ENCODE measurements at regions not wholly inside any gene's neighbourhood (a gene's known extent, or its start where the extent isn't known, plus 50 kb on each side); places are given as distances from the start of the nearest gene placed in this dataset.
"Not testable (repeated sequence)": the region's sequence is repeated elsewhere in the genome, so short reads cannot be mapped to it uniquely, and the experiment has no call there.

DNA sequence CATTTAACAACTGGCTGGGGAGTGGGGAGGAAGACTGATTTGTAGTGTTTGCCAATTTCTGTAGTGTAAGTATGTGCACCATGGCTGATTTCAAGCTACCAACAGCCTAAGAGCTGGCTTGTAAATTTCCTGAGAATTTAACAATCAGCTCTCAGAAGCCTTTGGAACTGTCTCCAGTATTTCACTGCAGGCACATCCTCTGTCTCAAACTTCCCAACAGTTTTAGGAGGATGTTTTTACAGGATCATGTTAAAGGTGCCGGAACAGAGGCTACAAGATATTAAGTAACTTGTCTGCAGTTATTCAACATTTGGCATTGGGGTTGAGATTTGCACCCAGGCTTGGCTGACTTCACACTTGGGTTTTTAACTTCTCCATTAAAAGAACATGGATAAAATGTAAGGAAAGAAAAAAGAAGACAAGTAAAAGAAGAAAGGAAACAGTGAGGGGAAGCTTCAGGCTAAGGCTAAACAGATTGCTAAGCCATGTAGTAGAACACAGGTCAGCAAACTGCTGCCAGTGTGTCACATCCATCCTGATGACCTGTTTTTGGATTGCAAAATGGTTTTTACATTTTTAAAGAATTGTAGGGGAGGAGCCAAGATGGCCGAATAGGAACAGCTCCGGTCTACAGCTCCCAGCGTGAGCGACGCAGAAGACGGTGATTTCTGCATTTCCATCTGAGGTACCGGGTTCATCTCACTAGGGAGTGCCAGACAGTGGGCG, 204.8 kb upstream of the SESN3 start:
- no peak for DNase-seq (ENCODE audit: low spot score)

DNA sequence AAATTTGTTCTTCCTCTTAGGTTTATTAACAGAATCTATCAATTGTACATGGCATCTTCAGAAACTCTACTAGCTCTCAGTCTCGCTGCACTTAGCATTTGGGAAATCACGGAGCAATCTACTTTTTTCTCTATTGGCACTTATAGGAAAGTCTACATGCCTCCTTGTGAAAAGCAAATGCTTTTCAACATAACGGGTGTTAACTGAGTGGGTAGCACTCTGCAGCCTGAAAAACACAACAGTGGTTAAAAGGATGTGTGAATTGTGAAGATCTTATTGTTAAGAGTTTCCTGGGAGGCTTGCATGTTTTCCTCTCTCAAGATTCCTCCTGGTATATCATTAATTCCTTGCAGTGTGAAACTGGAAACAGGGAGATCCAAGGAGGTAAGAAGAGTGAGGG, 204.2 kb upstream of the SESN3 start:
- DNase-seq (ENCODE audit: low spot score), result no peak

DNA sequence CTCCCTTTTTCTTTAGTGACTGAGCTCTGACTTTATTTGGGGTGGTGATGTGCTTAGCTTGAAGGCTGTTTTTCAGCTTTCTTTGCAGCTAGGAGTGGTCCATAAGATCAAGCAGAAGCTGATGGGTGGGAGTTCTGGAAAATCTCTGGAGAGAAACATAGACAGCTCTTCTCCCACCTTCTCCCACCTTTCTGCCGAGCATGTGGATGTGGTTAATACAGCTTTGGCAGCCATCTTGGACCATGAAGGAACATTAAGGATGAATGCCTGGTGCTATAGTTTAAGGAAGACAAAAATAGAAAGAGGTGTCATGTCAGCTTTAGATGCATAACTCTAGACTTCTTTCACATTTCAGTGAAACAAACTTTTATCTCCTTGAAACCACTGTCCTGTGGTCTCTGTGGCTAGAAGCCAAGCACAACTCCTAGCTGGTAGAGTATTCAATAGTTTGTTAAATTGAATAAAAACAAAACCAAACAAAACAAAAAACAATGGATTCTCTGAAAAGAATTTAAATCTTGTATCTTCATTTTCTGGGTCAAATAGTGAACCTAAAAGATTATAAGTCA, 203.6 kb upstream of the SESN3 start:
- no peak for DNase-seq (ENCODE audit: low spot score)

DNA sequence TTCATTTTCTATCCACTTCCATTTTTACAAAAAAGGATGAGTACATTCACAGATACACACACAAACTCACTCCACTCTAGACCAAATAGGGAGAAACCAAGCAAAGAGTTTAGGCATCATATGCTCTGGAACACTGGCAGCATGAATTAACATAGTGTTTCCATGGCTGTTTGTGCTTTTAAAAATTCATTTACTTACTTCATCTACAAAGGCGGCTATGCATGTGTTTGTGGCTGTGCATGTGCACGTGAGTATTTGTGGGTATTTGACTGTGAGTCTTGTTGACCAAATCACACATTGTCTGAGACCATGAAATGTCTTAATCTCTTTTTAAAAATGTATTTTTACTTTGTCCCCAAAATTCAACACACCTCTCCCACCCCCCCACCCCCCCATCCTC, 203.0 kb upstream of the SESN3 start:
- DNase-seq (ENCODE audit: low spot score), result no peak

DNA sequence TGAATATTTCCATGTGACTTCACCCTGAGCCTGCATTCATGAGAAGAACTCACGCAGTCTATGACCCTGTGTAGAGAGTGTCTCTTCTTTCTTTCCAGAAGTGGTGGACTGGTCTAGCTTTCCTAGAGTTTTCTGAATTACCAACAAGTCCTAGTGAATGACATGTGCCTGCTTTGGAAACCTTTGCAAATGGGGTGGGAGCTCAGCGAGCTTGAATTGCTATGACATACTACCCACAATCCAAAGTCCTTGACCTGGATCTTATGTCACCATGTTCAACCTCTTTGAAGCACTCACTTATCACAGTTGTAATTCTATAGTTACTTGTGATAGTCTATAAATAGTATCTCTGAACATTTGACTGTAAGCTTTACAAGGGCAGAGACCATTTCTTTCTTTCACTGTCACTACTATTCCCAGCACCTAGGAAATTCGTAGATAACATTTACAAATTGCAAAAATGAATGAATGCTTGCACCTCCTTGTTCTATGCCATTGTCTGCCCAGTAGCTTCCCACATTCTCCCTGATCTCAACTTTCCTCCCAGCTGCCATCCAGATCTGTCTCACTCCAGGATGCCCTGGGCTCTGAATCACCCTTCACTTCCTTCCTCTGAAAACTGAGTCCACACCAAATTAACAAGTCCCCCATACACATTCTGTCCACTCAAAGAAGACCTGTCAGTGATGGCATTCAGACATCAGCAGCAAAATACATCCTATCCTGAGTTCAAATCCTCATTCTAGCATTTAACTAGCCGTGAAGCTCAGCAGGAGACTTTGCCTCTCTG, 201.9 kb upstream of the SESN3 start:
- DNase-seq (ENCODE audit: low spot score), result no peak

DNA sequence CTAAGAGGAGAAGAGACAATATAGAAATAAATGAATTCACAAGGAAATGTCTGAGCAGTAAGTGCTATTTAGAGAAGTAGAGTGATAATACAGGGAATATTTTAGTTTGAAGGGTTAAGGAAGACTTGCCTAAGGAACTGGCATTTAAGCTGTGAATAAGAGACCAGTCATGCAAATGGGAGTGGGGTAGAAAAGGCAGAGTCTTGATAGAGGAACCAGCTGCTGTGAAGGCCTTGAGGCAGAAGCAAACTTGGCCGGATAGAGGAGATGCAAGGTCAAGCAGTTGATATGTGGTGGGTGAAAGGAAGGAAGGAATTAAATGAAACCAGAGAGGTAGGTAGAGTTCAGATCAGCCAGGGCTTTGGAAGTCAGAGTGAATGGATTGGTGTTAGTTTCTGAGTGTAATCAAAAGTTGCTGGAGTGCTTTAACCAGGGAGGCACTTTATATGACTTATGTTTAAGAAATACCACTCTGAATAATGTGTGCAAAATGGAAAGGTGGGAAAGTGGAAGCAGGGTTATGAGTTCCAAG, 198.4 kb upstream of the SESN3 start:
- DNase-seq (ENCODE audit: low spot score), result no peak

DNA sequence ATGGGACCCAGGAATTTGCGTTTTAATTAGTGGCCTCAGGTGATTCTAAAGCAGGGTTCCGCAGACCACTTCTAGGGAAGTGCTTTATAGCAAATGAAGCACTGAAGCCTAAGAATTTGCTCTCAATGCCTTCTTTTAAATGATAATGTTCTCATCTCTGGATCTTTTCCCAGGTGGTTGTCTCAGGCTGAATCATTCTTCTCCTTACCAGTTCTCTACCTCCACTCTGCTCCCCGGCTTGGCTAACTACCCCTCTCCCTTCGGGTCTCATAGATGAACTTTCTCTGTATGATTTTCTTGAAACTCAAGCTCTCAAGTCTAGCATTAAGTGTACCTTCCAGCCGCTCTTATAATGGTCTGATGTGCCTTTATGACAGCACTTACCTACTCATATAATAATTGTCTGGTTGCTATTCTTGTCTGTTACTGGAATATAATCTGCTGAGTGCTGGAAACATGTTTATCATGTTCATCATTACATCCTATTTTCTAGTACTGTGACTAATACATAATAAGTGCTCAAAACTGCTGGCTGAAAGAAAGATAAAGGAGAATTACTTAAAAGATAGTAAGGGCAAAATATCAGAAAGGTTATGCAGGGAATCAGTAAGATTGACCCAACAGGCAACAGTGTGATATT, 195.9 kb upstream of the SESN3 start:
- no peak for DNase-seq (ENCODE audit: low spot score)

DNA sequence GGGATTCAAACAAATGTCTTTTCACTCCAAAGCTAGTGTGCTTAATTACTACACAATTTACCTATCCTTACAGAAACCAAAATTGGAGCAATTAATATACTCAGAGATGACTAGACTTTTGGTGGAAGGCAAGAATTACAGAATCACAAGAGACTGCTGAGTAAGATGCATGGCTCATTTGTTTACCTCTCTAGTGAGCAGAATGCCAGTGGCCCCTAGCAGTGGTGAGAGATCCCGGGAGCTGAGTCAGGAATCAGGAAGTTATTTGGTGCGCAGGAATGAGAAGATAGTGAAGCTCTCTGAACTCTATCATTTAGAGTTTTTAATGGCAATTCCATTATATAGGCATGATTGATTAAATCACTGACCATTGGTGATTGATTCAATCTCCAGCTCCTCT, 188.9 kb upstream of the SESN3 start:
- DNase-seq (ENCODE audit: low spot score), result no peak

DNA sequence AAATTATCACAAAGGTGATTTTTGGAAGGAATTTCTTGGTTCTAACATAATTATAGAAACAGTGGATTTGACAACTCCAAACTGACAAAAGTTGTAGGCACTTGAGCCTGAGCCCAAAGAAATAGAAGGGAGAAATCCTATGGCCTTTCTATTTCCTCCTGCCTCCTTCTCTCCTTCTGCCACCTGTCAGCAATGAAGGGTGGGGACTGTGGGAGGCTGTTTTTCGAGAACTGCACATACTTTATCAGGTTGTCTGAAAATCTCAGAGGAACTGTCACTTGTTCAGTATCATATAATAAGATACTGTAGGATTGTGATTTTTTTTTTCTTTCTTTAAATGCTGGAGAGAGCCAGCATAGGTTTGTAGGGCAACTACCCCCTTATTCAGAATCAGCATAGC, 187.9 kb upstream of the SESN3 start:
- DNase-seq (ENCODE audit: low spot score), result no peak

DNA sequence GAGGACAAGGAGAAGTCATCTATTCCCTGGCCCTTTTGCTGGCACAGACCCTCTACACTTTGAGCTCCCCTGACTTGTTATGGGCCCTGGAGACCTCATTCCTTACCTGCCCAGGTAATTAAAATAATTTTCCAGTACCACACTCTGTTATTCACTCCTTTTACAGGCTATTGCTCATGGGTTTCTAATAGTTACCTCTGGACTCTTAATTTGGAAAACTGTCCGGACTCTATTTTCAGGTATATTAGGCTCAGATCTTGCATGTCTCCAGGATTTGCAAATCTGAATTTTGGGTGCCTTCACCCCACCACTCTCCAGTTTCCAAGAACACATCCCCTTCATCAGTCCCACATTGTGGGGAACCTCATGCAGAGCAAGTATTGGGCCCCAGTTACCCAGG, 186.8 kb upstream of the SESN3 start:
- no peak for DNase-seq (ENCODE audit: low spot score)

DNA sequence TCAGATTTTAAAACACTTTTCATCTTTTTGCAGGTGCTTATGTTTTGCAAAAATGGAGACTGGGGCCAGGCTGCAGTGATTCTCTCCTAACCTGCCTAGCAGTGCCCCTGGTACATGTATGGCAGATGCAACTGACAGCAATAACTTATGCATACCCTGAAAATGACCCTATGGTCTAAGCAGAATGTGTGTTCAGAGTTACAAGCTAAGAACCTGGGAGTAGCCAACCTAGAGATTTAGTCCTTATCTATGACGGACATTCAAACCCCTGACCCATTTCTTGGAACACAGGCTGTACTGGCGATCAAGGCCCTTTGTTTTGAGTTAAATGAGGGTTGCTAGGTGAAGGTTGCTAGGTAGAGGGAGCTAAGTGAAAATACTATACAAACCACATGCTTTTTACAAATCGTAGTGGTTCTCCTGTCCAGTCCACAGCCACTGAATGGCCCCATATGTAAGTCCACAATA, 184.9 kb upstream of the SESN3 start:
- no peak for DNase-seq (ENCODE audit: low spot score)

DNA sequence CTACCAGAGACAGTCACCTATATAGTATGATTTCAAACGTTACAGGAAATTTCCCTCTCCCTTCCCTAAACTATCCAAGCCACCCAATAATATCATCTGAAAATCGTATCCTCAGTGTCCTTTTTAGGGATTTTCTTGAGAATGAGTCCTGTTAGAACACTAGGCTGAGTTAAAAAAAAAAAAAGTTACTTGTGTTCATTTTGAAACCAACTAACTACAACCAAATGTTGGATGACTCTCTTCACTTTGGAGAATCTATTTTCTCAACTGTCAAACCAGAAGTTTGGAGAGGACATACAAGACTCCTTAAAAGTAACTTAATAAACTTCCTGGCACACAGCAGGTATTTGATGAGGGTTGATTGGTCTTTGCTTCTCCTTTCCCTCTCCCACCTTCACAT, 183.2 kb upstream of the SESN3 start:
- DNase-seq (ENCODE audit: low spot score), result no peak

DNA sequence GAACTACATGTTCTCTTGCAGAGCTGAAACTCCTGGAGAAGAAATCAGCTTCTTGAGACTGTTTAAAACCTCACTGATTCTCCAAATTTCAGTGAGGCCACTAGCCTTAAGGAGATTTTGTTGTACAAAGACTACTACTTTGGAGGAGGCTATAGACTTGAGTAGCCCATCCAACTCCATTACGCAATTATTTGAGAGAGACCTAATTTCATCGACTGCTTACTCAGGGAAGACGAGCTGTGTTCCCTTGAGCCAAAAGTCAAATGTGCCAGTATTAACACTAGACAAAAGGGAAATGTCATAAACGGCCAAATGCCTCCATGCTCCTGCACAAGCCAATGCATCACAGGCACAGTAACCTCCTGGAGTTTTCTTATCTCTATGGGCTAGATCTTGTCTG, 182.8 kb upstream of the SESN3 start:
- DNase-seq (ENCODE audit: low spot score), result no peak

DNA sequence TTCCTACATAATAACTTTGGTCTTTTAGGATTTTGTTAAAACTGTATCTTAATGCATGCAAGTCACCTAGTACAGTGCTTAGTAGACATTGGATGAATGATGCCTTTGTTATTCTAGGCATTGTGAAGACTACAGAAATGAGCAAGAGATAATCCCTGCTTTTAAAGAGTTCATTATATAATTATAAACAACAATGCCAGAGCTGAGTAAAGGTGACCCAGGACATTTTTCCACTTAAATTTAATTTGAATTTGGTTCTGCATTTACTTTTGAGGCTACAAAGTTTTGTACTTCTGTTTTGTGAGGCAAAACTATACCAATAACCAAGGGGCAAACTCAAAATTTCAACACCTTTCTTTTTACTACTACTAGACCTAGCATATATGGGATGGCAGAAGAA, 182.0 kb upstream of the SESN3 start:
- DNase-seq (ENCODE audit: low spot score), result no peak

DNA sequence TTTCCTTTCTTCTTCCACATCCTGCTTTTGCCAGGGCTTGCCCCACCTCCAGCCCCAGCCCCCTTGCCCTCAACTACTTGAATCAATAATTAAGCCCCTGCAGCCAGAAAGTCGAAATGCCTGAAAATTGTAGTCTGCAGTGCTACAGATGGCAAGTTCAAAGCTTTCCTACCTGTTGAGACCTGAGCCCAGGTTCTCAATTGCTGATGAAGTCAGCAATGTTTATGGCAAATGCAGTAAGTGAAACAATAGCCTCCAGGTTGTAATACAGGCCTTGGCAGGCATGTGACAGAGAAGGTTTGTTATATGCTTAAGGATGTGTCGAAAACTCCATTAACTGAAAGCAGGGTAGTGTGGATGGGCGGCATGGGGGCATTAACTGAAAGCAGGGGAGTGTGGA, 181.1 kb upstream of the SESN3 start:
- no peak for DNase-seq (ENCODE audit: low spot score)

DNA sequence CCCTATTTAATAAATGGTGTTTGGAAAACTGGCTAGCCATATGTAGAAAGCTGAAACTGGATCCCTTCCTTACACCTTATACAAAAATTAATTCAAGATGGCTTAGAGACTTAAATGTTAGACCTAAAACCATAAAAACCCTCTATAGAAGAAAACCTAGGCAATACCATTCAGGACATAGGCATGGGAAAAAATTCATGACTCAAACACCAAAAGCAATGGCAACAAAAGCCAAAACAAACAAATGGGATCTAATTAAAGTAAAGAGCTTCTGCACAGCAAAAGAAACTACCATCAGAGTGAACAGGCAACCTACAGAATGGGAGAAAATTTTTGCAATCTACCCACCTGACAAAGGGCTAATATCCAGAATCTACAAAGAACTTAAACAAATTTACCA, 179.7 kb upstream of the SESN3 start:
- DNase-seq (ENCODE audit: low spot score), result not testable (repeated sequence)

DNA sequence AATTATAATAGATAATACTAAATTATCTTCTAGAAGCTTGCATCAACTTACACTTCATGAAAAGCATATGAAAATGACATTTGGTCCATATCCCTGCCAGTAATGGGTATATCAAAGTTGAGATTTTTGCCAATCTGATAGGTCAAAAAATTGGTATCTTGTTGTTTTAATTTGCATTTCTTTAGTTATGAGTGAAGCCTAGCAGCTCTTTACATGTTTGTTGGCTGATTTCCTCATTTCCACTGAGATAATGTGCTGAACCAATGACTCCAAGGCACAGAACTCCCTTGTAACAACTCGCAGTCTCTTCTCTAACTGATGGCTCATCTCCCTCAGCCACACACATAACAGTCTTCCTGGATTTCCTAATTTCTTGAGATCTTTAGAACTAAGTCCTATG, 175.3 kb upstream of the SESN3 start:
- DNase-seq (ENCODE audit: low spot score), result no peak

DNA sequence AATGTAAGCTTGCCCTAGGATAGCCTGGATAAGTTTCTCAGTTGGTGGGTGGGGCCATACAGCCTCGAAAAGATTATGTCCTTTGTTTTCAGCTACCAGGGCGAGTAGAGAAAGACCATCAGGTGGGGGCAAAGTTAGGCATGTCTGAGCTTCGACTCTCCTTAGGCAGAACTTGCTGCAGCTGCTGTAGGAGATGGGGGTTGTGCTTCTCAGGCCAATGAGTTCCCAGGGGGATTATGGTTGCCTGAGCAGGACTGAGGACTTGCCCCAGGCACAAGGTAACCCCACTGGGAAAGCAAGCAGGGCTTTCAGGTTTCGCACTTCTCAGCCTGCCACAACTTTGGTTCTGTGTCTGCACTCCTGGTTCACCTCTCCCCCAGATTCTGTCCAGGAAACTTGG, 173.4 kb upstream of the SESN3 start:
- DNase-seq (ENCODE audit: low spot score), result no peak

DNA sequence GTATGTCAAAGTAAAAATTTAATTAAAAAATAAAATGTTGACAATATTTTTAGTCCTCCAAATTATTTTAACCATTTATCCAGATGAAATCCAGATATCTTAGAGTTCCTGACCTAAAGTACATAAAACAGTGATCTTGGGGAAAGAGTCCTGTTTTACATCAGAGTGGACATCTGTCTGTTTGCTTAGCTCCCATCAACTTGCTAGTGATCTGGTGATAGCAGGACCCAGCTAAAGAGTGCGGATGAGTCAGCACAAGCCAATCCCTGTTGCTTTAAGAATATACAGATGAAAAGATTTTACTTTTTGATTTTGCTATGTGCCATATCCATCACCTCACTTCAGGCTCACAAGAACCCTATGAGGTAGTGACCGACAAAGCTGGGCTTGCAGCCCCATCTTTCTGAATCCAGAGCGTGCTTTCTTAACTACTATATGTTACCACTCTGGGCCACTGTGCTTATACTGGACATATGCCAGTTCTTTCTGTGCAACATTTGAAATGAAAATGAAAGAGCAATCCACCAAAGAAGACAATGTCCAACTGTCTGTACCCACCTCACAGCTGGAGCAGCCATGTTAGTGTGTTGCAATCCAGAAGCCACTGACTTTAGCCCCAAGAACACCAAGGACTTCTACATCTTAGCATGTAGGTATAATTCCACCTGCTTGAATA, 167.6 kb upstream of the SESN3 start:
- no peak for DNase-seq (ENCODE audit: low spot score)

DNA sequence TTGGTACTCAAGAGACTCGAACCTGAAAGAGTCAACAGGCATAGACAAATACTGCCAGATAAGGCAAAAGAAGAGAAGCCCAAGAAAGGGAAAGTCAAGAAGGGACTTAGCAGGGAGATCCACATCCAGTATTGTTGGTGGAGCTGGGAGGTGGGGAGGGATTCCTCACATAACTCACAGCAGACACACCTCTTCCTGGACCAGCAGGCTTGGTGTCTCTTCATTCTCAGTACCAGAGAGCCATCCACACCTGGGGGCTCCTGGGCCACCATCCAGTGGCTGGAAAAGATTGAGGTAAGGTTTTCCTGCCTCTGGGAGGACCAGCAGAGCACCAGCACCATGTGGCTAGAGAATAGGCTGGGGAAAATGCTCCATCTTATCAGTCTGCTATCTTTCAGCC, 161.6 kb upstream of the SESN3 start:
- no peak for DNase-seq (ENCODE audit: low spot score)

DNA sequence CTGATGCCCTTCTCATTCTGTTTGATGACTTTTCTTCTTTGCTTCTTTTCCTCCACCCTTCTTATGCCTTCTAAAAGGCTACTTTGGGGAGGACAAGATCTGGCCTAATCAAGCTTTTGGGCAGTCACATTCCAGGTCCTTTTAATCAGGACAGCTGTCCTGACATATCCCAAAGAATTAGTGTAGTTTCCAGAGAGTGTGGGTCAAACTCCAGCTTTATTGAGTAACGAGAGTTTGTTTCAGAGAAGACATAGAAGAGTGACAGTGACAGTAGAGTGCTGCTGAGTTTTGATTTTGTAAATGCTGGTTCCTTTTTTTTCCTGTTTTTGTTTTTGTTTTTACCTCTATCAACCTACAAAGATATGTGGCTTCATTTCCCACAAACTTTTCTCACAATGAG, 158.4 kb upstream of the SESN3 start:
- DNase-seq (ENCODE audit: low spot score), result no peak

DNA sequence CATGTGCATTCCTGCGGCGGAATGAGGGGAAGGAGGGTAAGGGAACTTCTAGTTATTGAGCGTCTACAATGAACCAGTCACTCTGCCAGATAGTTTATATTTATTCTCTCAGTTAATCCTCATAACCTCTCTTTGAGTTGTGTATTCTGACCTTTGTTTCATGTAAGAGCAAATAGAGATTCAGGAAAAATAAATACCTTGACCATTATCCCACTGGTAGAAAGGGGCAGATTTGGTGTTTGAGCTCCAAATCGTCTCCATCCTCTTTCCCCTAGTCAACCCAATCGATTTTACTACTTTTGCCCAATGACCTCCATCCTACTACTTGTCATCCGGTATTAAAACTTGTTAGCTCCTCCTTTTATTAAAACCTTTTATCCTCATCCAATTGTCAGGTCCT, 157.1 kb upstream of the SESN3 start:
- DNase-seq (ENCODE audit: low spot score), result no peak
